Left cardiac atrium (tissue), 4 donors: ENCODE measurements at regions not wholly inside any gene's neighbourhood (a gene's known extent, or its start where the extent isn't known, plus 50 kb on each side); places are given as distances from the start of the nearest gene placed in this dataset.

ENCODE experiments used
- ATAC-seq, 2 donors: fragments of 200-7000 bp; cut with Tn5 transposase; one replicate each; pipeline ENCODE4 v1.9.1; 2020; ENCODE audit warnings: mild to moderate bottlenecking in 2 of 2, moderate library complexity in 2 of 2
- DNase-seq: peaks from one replicate; pipeline ENCODE4 v3.0.0-alpha.2; 2020
- intact Hi-C, 2 donors: fragments of 100-400 bp; cut with DNase I; formaldehyde crosslinking; loops; one replicate each; pipeline versions ENCODE4 v1.14.1 to v1.15.1; 2022 to 2023
- donor health status: DM: no; HTN: yes; CAD: no.
- donor health status: DM: no; HTN: yes; CAD: no; lungs with severe emphysema.
- donor health status: DM: yes; HTN: yes; CAD: no.
- donor health status: Dilated cardiomyopathy.

DNA sequence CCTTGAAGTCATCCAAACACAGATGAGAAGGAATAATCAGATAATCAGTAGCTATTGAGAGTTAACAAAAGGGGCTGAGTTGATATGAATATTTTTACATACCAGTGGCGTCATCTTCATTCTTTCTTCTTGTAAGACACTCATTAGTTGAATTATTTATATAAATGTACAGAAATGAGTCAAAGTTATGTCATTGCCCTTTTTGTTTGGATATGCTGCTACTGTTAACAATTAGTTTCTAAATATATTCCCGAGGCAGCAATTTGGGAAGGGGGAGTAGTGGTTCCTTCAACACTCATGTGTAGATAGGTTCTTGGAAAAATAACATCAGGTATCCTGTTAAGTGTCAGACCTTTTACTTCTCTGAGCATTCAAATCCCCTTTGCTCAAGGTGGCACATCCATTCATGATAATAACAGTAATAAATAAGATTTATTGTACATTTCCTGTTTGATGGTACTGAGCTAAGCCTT is 436.6 kb downstream of the SPRY1 start:
- DNase-seq (no peak), ATAC-seq (no peak)
- intact Hi-C loops, result loop anchor here in 1 of 2 donors (5.0 to 10.0 kb wide), 2 partner anchors 112 to 436 kb away; partner anchors contain the start of gene SPRY1

DNA sequence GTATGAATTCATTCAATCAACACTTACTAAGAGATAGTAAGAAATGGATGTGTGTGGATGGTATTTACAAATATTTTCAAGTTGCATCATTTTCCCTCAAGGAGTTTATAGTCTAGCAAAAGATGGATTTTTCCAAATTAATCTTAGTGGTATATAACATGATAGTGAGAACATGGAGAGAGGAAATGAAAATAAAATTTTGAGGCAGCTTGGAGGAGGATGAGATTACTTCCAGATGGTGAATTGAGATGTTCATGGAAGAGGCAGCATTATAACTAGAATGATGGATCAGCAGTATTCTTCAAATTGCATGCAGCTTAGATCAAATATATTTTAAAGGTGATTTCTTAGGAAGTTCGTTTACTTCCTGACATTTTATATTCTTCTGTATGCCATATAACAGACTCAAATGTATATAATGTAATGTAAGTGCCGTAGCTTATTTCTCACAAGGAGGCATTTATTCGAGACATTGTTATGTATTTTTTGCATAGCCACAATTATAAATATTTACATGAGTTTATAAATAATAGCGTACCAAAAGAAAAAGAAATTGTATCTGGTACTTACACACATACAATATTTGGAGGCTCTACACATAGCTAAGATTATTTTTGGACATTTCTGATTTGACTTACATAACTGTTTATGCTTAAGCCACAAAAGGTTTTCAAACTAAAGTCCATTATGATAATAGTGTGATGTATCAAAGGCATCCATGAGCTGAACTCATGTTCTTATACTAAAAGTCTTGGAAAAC is 439.4 kb downstream of the SPRY1 start:
- DNase-seq (no peak), ATAC-seq (no peak)
- intact Hi-C loops, result loop anchor here in 1 of 2 donors (10.0 kb wide), 1 partner anchor 109 kb away; no protein-coding TSS in a partner anchor

DNA sequence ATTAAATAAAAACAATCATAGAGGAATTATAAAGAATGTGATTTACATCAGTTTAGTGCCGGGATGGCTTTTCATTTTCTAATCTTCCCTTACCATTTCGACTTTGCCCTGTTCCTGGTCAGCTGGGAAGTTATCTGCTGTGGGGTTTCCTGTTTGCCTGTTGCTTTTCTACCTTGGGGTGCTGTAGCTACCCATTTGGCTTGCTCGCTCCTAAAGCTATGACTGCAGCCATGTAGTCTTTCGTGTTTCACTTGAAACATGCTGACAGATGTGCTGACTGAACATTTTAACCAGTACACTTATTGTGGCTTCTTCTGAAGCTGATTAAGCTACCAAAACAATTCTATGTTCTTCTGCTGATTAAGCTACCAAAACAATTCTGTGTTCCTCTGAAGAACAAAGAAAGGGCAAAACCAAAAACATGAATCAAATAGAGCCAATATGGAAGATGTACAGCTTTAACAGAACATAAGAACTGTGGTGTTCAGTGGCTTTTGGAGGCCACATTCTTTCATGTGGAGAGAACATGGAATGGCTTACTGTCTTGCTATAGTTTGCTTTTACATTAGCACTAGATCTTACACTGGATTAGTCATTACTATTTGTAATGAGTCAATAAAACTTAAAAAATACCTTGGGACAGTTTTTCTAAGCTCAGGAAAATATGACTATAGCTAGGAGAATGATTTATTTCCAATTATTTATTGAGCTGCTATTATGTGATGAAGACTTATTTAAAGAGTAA is 440.4 kb downstream of the SPRY1 start:
- intact Hi-C loops, result loop anchor here in 1 of 2 donors (10.0 kb wide), 1 partner anchor 108 kb away; no protein-coding TSS in a partner anchor
- ATAC-seq, result no peak
- no peak for DNase-seq

DNA sequence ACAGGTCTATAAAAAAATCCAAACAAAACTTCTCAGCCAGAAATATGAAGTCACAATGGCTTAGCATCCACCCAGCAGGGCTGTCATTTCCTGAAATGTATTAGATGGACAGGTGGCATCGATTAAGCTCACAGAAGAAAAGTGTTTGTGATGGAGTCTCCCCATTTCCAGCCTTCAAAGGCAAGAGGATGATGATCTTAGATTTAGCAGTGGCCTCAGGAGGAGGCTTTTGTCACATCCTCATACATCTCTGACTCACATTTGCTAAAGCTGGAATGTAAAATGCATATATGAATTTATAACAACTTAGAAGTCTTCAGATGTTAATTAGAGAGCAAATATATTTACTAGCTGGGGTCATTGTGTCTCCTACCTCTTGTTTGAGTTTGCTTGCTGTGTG is 441.9 kb downstream of the SPRY1 start:
- intact Hi-C loops, result loop anchor here in 1 of 2 donors (10.0 kb wide), 1 partner anchor 106 kb away; no protein-coding TSS in a partner anchor
- no peak for DNase-seq
- no peak for ATAC-seq

DNA sequence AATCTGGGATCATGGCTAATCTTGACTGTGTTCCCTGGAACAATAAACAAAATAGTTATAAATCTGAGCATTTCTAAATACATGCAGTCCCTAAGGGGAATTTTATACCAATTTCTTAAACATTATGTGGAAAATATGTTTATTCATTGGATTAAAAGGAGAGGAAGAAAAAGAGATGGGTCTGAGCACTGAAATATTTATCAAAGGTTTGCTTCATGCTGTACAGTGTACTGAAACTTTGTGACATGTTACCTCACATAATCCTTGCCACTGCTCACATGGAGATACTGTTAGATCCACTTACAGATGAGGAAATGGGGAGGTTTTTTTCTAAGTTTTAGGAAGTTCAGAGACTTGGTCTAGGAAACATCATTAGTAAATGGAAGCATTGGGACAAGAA is 443.6 kb downstream of the SPRY1 start:
- intact Hi-C loops, result loop anchor here in 1 of 2 donors (10.0 kb wide), 1 partner anchor 255 kb away; no protein-coding TSS in a partner anchor
- DNase-seq (no peak), ATAC-seq (no peak)

DNA sequence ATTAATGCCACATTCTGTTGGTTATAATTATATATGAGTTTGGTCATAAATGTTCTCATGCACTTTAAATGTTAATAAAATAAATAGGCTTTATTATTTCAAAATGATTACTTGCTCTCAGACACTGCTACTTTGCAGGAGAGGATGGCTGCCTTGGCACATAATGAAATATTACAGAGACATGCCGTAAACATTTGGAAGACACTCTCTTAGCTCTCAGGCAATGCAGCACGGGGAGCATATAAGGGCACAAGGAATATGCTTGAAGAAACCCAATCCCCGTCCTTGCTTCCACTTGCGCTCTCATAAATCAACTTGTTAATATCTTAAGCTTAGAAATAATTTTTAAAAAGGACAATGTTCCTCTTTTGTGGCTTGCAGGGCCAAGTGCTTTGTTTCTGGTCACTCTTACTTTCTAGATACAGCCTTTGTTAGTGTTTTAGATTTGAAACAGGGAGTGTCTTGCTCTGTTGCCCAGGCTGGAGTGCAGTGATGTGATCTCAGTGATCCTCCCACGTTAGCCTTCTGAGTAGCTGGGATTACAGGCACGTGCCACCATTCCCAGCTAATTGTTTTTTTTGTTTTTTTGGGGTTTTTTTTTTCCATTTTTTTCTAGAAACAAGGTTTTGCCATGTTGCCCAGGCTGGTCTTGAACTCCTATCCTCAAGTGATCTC is 445.0 kb downstream of the SPRY1 start:
- ATAC-seq (no peak), DNase-seq (no peak)
- intact Hi-C loops, result loop anchor here in 1 of 2 donors (10.0 kb wide), 1 partner anchor 253 kb away; no protein-coding TSS in a partner anchor

DNA sequence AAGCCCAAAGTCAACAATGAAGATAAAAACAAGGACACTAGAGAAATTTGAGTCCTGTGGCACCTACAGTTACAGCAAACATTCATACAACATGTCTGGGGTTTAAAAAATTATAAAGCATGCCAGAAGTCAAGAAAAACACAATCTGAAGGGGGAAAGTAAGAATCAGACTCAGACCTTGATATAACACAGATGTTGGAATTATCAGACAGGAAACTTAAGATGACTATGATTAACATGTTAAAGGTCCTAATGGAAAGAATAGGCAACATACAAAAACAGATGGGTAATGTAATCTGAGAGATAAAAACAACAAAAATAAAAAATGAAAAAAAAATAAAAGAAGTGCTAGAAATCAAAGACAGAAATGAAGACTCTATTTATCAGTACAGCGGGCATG is 446.5 kb downstream of the SPRY1 start:
- ATAC-seq (no peak), DNase-seq (no peak)
- intact Hi-C loops, result loop anchor here in 1 of 2 donors (10.0 kb wide), 1 partner anchor 252 kb away; no protein-coding TSS in a partner anchor

DNA sequence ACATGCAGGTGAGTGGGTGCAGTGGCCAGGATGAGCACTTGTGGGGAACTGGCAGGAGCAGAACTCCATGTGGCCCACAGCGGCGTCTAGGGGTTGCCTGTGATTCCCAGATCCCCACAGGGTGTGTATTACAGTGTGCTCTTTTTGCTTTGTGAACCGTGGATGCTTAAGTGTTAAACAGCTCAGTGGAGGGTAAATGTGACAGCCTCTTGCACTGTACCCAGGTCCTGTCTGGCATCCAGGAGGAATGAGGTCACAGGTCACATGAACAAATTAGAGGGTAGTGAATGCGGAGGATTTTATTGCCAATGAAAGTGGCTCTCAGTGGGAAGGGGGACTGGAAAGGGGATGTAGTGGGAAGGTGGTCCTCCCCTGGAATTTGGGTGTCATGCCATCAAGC is 447.8 kb downstream of the SPRY1 start:
- ATAC-seq (no peak), DNase-seq (no peak)
- intact Hi-C loops, result loop anchor here in 1 of 2 donors (10.0 kb wide), 1 partner anchor 250 kb away; no protein-coding TSS in a partner anchor

DNA sequence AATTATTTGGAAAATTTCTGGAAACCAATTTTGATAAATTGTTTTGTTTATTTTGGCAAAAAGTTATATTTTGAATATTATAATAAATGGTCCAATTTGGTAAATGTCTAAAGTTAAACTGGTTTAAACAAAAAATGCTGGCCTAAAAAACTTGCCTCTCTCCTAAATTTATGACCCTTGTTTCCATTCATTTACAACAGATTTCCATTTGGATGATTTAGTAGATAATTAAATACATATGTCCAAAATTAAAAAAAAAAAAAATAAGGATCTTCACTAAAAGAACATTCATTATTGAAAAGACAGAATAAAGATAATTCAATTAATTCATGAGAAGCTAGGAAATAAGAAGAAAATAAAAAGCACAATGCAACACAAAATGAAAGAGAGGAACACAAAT is 449.5 kb downstream of the SPRY1 start:
- ATAC-seq, result no peak
- intact Hi-C loops, result loop anchor here in 1 of 2 donors (10.0 kb wide), 1 partner anchor 249 kb away; no protein-coding TSS in a partner anchor
- no peak for DNase-seq

DNA sequence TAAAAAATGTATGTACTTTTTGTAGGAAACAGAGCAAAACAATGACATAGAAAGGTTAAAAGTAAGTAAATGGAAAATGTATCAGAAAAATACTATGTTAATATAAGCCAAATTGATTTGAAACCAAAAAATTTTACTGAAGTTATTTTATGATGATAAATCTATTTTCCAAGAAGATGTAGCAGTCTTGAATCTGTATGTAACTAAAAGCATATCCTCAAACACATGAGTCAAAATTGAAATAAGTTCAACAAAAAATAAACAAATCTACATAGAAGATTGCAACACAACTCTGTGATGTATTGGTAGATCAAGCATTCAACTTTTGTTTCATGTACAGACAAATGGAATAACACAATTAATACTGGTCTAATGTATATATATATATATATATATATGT is 450.0 kb downstream of the SPRY1 start:
- intact Hi-C loops, result loop anchor here in 1 of 2 donors (10.0 kb wide), 1 partner anchor 248 kb away; no protein-coding TSS in a partner anchor
- no peak for ATAC-seq
- DNase-seq, result no peak

DNA sequence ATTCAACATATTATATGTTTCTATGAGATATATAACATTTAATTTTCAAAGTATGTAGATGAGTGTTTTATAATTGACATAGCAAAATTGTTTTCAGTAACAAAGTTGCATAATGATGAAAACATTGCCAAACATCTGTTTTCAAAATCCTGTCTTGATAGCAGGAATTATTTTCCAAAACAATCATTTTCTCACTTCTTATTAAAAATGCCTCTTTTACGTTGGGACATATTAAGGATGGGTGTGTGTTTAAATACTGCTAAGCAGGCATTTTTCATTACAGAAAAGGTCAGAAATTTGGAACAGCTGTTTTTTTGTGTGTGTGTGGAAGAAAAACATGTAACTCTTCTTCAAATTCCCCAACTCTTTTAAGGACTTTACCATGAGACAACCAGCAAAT is 452.0 kb downstream of the SPRY1 start:
- DNase-seq (no peak), ATAC-seq (no peak)
- intact Hi-C loops, result loop anchor here in 1 of 2 donors (10.0 kb wide), 1 partner anchor 246 kb away; no protein-coding TSS in a partner anchor

DNA sequence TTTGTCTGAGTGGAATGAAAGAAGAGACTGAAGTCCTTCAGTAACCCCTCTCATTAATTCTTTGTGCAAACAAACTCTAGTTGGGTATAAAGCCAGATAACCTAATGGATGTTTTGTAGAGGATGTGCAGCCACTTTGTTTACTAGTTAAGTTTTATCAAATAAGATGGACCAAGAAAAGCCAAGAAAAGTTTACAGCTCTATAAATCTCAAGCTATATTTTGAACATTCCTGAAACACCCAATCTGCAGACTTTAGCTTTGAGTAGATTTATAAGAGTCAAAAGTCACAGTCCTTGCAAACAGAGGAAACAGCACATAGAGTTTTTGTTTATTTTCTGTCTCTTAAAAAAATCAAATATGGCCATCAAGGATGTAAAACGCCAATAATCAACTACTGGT is 452.9 kb downstream of the SPRY1 start:
- no peak for DNase-seq
- intact Hi-C loops, result loop anchor here in 1 of 2 donors (10.0 kb wide), 1 partner anchor 245 kb away; no protein-coding TSS in a partner anchor
- no peak for ATAC-seq

DNA sequence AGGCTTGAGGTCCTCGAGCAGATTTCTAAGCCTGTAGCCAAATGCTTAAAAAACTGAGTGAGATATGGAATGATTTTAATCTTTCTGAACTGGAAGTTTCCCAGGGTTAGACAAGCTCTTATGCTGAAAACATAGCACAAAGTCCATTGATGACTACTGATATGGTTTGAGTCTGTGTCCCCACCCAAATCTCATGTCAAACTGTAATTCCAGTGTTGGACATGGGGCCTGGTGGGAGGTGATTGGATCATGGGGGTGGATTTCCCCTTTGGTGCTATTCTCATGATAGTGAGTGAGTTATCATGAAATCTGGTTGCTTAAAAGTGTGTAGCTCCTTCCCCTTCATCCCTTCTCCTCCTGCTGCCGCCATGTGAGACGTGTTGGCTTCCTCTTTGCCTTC is 454.9 kb downstream of the SPRY1 start:
- ATAC-seq, result no peak
- intact Hi-C loops, result no loop called here

DNA sequence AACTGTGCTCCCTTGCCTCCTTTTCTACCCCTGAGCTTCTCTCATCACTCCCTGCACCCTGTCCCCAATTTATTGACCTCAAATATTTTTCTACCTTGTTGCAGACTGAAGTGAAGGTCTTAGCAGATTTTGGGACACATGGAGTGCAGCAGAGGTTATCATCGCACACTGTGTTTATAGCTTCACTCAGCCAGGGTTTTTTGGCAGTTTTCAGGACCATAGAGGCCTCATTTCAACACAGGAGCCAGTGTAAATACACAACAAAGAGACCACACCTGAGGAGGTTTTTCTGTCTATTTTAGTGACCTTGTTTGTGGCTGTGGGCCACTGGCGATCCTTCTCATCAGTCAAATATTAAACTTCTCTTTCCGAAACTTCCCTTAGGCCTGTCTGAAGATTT is 457.1 kb downstream of the SPRY1 start:
- DNase-seq, result no peak
- intact Hi-C loops, result no loop called here
- no peak for ATAC-seq

More for the DNA sequence above, 454.9 kb downstream of the SPRY1 start:
- DNase-seq, result no peak

DNA sequence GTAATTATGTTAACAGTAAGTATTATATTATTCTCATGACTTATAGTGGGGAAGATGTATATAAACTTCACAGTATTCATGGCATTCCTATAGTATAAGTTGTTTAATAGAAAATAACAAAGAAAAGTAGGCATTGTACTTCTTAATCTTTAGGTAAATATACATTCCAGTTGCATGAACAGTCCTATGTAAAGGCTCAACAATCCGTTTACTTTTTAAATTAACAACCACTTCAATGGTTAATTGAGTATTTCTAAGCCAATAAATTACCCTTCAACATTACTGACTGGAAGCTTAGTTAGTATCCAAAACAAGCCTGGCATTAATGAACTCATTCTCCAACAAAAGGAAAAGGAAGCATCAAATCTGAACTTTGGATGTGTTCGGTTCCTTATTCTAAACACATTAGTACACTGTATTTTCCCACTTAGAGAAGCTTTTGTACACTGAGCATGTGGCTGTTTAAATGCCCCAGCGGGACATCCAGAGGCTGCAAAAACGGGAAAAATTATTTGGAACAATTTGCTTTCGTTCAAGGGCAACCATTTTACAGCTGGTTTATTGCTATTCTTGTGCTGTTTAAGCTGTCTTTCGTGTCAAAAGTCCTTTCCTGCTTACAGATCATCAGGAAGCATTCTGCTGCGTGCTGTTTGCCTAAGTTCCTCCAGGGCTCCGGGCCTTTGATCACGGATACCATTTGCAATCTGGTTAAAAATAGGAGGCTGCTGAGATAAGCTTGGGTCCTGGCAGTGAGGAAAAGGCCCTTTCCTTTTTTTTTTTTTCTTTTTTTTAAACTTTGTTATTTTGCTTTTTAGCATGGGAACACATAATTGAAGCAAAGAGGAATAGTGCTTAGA is 460.3 kb downstream of the SPRY1 start:
- DNase-seq (peak; percentile 70), ATAC-seq (peak; percentile 90 to 93)

DNA sequence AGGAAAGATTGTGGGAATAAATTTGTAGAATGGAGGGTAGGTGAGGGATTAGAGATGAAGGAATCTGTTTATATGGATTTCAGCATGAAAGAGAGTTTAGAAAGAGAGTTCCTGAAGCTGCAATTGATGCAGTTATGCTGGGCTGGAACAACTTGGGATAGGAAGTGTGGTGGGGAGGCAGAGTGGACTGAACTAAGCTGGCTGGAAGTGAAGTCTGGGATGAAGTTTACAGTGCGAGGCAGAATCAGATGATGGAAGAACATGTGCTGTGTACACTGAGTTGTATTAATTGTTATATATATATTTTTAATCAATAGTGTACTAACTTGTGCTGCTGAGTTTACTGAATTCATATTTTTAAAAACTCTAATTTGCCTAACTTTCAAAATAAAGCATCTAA is 461.9 kb downstream of the SPRY1 start:
- no peak for ATAC-seq
- no peak for DNase-seq
- intact Hi-C loops, result no loop called here

More for the DNA sequence above, 460.3 kb downstream of the SPRY1 start:
- intact Hi-C loops, result no loop called here

DNA sequence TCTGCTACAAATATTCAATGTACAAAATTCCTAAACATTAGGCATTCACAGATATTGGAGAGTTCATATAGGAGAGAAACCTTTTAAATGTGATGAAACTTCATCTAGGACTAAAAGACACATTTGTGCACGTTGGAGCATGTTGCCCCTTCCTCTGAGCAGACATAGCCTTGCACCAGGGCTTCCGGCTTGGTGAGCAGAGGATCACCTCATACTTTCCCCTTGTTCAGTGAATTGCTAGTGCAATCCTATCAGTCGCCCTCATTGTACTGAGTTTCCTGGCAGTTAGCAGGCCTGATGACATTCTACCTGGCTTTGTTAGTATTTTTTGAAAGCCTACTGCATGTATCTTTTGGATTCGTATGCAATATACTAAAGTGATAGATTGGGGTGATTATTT is 466.2 kb downstream of the SPRY1 start:
- no peak for ATAC-seq
- intact Hi-C loops, result no loop called here
- no peak for DNase-seq

DNA sequence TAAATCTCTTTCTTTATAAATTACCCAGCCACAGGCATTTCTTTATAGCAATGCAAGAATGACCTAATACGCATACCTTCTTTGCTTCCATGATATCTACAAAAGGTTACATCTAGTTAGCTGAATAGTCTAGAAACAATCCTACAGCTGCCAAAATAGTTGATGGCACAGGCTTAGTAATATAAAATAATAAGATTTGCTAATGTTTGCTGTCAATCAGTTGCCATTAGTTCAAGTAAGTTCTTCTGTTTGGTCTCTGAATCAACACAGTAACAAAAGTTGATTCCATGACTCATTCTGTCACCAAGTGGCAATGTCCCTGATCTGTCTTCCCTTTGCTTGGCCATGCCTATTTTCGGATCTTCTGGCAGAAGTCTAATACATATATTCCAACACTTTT is 470.2 kb downstream of the SPRY1 start:
- ATAC-seq (no peak), DNase-seq (no peak)
- intact Hi-C loops, result no loop called here
